ENCODE measurements at regions not wholly inside any gene's neighbourhood (a gene's known extent, or its start where the extent isn't known, plus 50 kb on each side); places are given as distances from the start of the nearest gene placed in this dataset.

DNA sequence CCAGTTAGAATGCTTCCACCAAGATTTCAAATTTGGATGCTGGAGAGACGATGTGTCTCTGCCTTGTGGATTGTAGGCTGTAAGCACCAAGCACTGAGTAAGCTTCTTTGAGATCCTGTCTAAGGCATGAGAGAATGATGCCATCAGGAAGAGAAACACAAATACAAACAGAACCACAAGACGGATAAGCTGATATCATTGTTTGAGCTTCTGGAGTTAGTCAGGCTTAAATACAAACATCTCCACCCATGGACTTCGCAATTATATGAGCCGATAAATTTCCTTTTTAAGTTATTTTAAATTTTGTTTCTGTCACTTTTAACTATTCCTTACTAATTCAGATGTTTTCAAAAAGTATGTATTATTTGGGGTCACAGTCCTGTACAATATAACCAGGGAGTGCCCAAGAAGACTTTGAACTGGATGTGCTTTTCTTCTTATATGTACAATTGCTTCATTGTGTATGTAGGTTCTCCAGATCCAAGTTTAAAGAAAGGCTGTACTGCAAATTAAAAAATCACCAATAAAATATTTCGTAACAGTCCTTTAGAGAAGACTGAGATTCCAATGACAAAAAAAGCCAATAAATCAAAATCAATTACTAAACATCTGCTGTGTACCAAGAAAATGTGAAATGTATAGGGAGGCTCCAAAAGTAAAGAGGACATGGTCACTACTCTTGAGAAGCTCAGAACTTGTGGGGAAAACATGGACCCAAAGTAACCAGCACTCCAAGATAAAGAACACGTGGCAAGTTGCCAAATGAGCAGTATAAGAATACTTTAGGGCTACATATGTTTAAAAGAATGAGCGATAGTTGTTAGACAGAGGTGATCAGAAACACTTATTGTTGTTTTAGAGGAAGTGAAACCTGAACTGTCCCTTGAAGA lies 274.1 kb downstream of the ADAMTS20 start:
- no peak for DNase-seq
- H3K9ac ChIP-seq (ENCODE audit: low read depth in 2 of 2, low read length in 2 of 2) = no peak overlapping the region
- H3K4me1 ChIP-seq = no peaks in the 10 kb centered on the region
- no peak overlapping the region for H3K27ac ChIP-seq
- no peak overlapping the region for H3K4me3 ChIP-seq
- H3K9me3 ChIP-seq = no peaks in the 10 kb centered on the region
- intact Hi-C loops (cut with DNase I) = no loop called here
- TF ChIP-seq, protein P1, sequence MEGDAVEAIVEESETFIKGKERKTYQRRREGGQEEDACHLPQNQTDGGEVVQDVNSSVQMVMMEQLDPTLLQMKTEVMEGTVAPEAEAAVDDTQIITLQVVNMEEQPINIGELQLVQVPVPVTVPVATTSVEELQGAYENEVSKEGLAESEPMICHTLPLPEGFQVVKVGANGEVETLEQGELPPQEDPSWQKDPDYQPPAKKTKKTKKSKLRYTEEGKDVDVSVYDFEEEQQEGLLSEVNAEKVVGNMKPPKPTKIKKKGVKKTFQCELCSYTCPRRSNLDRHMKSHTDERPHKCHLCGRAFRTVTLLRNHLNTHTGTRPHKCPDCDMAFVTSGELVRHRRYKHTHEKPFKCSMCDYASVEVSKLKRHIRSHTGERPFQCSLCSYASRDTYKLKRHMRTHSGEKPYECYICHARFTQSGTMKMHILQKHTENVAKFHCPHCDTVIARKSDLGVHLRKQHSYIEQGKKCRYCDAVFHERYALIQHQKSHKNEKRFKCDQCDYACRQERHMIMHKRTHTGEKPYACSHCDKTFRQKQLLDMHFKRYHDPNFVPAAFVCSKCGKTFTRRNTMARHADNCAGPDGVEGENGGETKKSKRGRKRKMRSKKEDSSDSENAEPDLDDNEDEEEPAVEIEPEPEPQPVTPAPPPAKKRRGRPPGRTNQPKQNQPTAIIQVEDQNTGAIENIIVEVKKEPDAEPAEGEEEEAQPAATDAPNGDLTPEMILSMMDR (IDR thresholded peaks at IDR 0.05) = no peak
- no peaks in the 10 kb centered on the region for H3K36me3 ChIP-seq
- no peaks in the 10 kb centered on the region for H3K27me3 ChIP-seq

GRCh38 chr12:43273467-43273866 lies 278.5 kb downstream of the ADAMTS20 start:
- Histone ChIP-seq H3K27ac (no peak overlapping the region), H3K36me3 (no peaks in the 10 kb centered on the region), H3K9me3 (no peaks in the 10 kb centered on the region), H3K9ac (ENCODE audit: low read depth in 2 of 2, low read length in 2 of 2) (no peak overlapping the region), H3K27me3 (no peaks in the 10 kb centered on the region), H3K4me1 (no peaks in the 10 kb centered on the region), H3K4me3 (no peak overlapping the region)
- TF ChIP-seq, protein P1 (IDR thresholded peaks at IDR 0.05) = no peak
- DNase-seq = no peak
- intact Hi-C loops (cut with DNase I) = no loop called here

GRCh38 chr12:43271659-43272058 lies 280.3 kb downstream of the ADAMTS20 start:
- no peaks in the 10 kb centered on the region for H3K4me1 ChIP-seq
- H3K27ac ChIP-seq = no peak overlapping the region
- no peak for DNase-seq
- no peaks in the 10 kb centered on the region for H3K9me3 ChIP-seq
- no peak overlapping the region for H3K4me3 ChIP-seq
- no peak overlapping the region for H3K9ac ChIP-seq (ENCODE audit: low read depth in 2 of 2, low read length in 2 of 2)
- H3K36me3 ChIP-seq = no peaks in the 10 kb centered on the region
- H3K27me3 ChIP-seq = no peaks in the 10 kb centered on the region
- intact Hi-C loops (cut with DNase I) = no loop called here
- TF ChIP-seq, protein P1 (IDR thresholded peaks at IDR 0.05) = no peak

DNA sequence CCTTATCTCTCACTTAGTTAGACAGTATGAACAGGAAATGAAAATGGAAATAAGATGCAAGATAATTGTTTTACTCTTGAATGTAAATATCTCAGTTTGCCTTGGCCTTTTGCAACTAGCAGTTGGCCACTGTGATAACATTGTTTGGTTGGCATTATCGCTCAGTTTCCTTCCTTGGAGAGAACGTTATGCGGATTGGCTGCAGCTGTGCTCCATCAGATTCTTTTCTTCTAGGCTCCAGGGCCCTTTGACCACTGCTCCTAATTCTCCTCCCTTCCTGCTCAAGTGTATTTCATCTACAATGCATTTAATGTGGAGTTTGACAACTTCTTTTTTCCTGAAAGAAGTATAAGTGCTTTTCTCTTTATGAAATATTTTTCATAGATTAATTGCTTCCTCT lies 284.2 kb downstream of the ADAMTS20 start:
- no peak overlapping the region for H3K4me3 ChIP-seq
- no peak overlapping the region for H3K27ac ChIP-seq
- H3K9ac ChIP-seq (ENCODE audit: low read depth in 2 of 2, low read length in 2 of 2) = no peak overlapping the region
- no peaks in the 10 kb centered on the region for H3K27me3 ChIP-seq
- H3K36me3 ChIP-seq = no peaks in the 10 kb centered on the region
- H3K9me3 ChIP-seq = no peaks in the 10 kb centered on the region
- no peaks in the 10 kb centered on the region for H3K4me1 ChIP-seq
- DNase-seq = no peak
- TF ChIP-seq, protein P1 (IDR thresholded peaks at IDR 0.05) = no peak
- intact Hi-C loops (cut with DNase I) = no loop called here

- H3K27ac ChIP-seq = no peak overlapping the region
- no peak for DNase-seq
- H3K4me3 ChIP-seq = no peak overlapping the region
- H3K4me1 ChIP-seq = no peaks in the 10 kb centered on the region
- H3K27me3 ChIP-seq = no peaks in the 10 kb centered on the region
- no peaks in the 10 kb centered on the region for H3K9me3 ChIP-seq
- H3K9ac ChIP-seq (ENCODE audit: low read depth in 2 of 2, low read length in 2 of 2) = no peak overlapping the region
- intact Hi-C loops (cut with DNase I) = no loop called here
- TF ChIP-seq, protein P1 (IDR thresholded peaks at IDR 0.05) = no peak
- no peaks in the 10 kb centered on the region for H3K36me3 ChIP-seq
Observed at GRCh38 chr12:43261701-43262100, 290.3 kb downstream of the ADAMTS20 start.
